ENCODE measurements at regions not wholly inside any gene's neighbourhood (a gene's known extent, or its start where the extent isn't known, plus 50 kb on each side); places are given as distances from the start of the nearest gene placed in this dataset.

DNA sequence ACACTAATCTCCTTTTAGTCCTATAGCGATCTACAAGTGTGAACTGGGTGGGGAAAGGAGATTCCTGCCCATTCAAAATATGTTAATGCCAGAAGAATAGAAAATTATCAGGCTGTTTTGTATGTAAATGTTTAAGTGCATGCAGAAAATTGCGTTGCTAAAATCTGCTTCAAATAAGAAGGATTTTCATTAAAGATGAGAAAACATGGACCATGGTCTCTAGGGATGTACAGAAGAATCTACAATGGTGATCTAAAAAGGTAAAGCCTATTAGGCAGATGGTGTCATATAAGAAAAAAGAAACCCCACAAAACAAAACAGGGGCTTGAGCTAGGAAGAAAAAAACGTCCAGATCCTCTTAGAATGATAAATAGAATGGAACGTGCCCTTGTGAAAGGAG lies 287.5 kb upstream of the ROBO1 start:
- Mint-ChIP-seq H3K4me3 (no peak overlapping the region), H3K4me1 (no peaks in the 10 kb centered on the region), H3K9me3 (peaks cover 4 to 42% (median 29%) of the 10 kb centered on the region in 6 donors), H3K27me3 (ENCODE audit: low read depth in 3 of 3) (peaks cover 0 to 2% (median 2%) of the 10 kb centered on the region in 3 donors), H3K27ac (no peak overlapping the region), H3K36me3 (peaks cover 0 to 3% (median 0%) of the 10 kb centered on the region in 3 donors)
- no peak for DNase-seq

DNA sequence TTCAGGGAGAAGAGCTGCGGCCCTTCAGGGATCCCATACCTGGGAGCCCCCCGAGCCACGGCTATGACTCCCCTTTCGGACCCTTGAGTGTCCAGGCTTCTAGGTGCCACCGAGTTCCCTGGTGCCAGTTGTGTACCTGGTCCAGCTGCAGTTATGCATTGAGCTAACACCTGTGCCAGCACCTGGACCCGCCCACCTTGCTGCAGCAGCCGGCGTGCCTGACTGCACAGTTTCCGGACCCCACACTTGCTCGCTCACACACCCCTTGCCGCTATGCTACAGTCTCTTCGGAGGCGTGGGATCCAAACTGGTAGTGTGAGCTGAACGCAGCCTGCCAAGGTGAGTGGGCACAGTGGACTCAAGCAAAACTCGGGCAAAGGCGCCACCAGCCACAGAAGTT lies 284.5 kb upstream of the ROBO1 start:
- no peak overlapping the region for H3K27ac Mint-ChIP-seq

DNA sequence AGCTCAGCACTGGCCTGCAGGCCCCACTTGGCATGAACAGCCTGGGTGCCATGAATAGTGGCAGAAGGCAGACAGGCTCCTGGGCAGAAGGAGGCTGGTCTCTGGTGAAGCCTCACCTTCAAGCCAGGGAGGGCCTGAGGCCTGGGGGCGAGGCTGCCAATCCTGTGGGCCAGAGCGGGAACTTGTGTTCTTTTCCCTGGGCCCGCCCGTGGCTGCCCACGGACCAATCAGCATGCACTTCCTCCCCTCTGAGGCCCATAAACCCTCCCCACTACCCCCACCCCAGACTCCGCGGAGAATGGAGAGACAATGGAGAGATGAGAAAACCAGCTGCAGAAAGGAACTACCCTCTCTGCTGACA lies 283.8 kb upstream of the ROBO1 start:
- H3K9me3 Mint-ChIP-seq, result peaks cover 7 to 55% (median 24%) of the 10 kb centered on the region in 6 donors
- no peaks in the 10 kb centered on the region for H3K4me1 Mint-ChIP-seq
- no peak overlapping the region for H3K27ac Mint-ChIP-seq
- H3K4me3 Mint-ChIP-seq, result no peak overlapping the region
- H3K36me3 Mint-ChIP-seq, result peaks cover 0 to 6% (median 0%) of the 10 kb centered on the region in 3 donors
- DNase-seq, result no peak
- H3K27me3 Mint-ChIP-seq (ENCODE audit: low read depth in 3 of 3), result peaks cover 0 to 4% (median 0%) of the 10 kb centered on the region in 3 donors

More for the DNA sequence above, 284.5 kb upstream of the ROBO1 start:
- peaks cover 0 to 4% (median 0%) of the 10 kb centered on the region in 3 donors for H3K27me3 Mint-ChIP-seq (ENCODE audit: low read depth in 3 of 3)
- no peak overlapping the region for H3K4me3 Mint-ChIP-seq
- peaks cover 0 to 6% (median 0%) of the 10 kb centered on the region in 3 donors for H3K36me3 Mint-ChIP-seq
- no peak for DNase-seq
- peaks cover 7 to 54% (median 23%) of the 10 kb centered on the region in 6 donors for H3K9me3 Mint-ChIP-seq
- no peaks in the 10 kb centered on the region for H3K4me1 Mint-ChIP-seq

DNA sequence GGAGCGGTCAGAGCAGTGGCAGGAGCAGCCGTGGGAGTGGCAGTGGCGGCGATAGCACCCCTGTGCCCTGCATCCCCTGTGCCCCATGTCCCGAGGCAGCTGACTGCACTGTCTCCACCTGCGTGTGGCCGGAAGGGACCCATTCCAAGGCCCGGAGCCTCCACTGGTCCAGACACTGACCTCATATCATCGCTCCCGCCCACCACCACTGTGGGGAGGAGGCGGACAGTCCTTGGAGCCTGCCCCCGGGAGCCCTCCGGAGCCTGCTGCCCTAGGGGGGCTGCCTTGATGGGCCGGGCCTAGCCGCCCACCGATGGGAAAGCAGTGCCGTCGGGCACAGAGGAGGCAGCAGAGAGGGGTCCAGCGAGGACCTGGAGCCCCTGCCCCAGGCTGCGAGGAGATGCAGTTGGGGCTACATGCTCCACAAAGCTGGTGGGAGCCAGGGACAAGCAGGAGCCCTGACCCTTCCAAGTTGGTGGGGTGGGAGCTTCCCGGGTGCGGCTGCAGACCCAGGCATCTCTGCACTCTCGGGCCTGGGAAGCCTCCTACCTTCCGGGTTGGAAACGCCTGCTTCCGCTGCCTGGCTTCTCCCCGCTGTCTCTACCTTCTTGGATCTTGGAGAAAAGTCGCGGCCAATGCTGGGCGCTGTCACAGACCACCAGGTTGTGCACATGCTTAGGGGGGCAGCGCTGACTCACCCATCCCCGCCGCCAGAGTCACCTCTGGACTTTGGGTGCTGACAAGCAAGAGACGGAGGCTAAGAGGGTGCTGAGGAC lies 283.2 kb upstream of the ROBO1 start:
- Mint-ChIP-seq H3K4me3 (no peak overlapping the region), H3K36me3 (peaks cover 0 to 6% (median 0%) of the 10 kb centered on the region in 3 donors), H3K4me1 (no peaks in the 10 kb centered on the region), H3K27ac (no peak overlapping the region), H3K9me3 (peaks cover 7 to 59% (median 25%) of the 10 kb centered on the region in 6 donors), H3K27me3 (ENCODE audit: low read depth in 3 of 3) (peaks cover 0 to 4% (median 0%) of the 10 kb centered on the region in 3 donors)
- no peak for DNase-seq

DNA sequence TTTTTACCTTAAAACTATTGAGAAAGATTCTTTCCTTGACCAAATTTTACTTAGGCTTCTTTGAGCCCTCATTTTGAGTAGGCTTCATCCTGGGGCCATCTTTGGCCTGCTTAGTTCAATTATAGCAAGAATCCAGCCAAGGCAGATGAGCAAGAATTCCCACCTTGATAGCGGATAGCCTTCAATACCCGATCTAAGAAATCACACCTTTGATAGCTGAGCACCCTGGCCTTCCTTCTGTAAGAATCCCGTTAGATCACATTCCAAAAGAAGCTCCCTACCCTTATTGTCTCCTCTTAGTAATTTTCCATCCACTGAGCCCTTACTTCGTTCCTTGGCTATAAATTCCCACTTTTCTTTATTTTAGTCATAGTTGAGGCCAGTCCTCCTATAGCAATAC lies 275.4 kb upstream of the ROBO1 start:
- no peak overlapping the region for H3K27ac Mint-ChIP-seq
- peaks cover 5 to 40% (median 11%) of the 10 kb centered on the region in 6 donors for H3K9me3 Mint-ChIP-seq
- no peak overlapping the region for H3K4me3 Mint-ChIP-seq
- peaks cover 0 to 3% (median 0%) of the 10 kb centered on the region in 3 donors for H3K27me3 Mint-ChIP-seq (ENCODE audit: low read depth in 3 of 3)
- DNase-seq, result no peak
- no peaks in the 10 kb centered on the region for H3K36me3 Mint-ChIP-seq
- no peaks in the 10 kb centered on the region for H3K4me1 Mint-ChIP-seq

DNA sequence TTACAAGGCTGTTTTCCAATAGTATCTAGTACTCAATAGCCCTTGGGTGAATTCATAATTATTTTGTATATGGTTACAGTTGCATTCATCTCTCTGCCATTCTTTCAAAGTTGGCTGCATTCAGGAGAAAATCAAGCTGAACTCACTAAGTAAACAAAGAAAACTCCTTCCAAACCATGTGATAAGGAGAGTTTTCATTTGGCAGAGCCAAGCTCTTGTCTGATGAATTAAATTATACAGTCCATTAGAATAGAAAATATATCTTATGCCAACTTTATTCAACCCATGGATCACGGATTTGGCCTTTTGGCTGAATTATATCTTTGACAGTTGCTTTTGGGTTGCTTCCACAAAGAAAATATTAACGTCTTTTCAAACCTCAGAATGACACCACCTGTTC lies 272.3 kb upstream of the ROBO1 start:
- no peaks in the 10 kb centered on the region for H3K4me1 Mint-ChIP-seq
- H3K36me3 Mint-ChIP-seq, result no peaks in the 10 kb centered on the region
- no peak overlapping the region for H3K27ac Mint-ChIP-seq
- DNase-seq, result no peak
- no peak overlapping the region for H3K4me3 Mint-ChIP-seq
- peaks cover 6 to 43% (median 24%) of the 10 kb centered on the region in 6 donors for H3K9me3 Mint-ChIP-seq
- H3K27me3 Mint-ChIP-seq (ENCODE audit: low read depth in 3 of 3), result peaks cover 0 to 5% (median 3%) of the 10 kb centered on the region in 3 donors

DNA sequence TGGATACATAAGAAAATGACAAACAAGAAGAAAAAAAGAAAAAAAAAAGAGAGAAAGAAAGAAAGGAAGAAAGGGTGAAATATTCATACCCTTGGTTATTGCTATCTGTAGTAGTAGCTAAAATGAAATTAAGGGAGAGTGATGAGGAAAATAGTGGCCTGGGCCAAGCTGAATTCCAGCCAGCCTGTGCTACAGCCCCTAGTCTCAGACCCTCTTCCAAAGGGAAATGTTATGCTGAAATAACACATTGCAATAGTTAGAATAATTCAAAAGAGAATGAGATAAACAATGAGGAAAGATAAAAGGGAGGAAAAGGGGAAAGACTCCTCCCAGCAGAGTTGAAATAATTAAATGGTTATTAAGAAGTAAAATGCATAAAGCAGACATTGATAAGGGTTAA lies 268.4 kb upstream of the ROBO1 start:
- no peak for DNase-seq
- no peak overlapping the region for H3K4me3 Mint-ChIP-seq
- H3K4me1 Mint-ChIP-seq, result no peaks in the 10 kb centered on the region
- H3K36me3 Mint-ChIP-seq, result no peaks in the 10 kb centered on the region
- no peak overlapping the region for H3K27ac Mint-ChIP-seq
- H3K9me3 Mint-ChIP-seq, result peaks cover 6 to 40% (median 20%) of the 10 kb centered on the region in 6 donors
- peaks cover 0 to 3% (median 1%) of the 10 kb centered on the region in 3 donors for H3K27me3 Mint-ChIP-seq (ENCODE audit: low read depth in 3 of 3)

DNA sequence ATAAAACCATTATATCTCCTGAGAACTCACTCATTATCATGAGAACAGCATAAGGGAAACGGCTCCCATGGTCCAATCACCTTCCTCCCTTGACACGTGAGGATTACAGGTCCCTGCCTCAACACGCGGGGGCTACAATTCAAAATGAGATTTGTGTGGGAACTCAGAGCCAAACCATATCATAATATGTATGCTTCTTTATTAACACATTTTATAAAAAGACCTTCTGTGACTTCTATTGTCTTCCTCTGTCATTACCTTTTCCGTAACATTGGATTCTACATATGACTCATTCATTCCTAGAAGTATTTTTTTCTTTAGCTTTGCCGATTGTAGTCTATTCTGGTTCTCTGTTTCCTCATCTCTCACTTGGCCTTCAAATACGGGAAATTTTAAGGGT lies 267.2 kb upstream of the ROBO1 start:
- no peaks in the 10 kb centered on the region for H3K36me3 Mint-ChIP-seq
- H3K4me1 Mint-ChIP-seq, result no peaks in the 10 kb centered on the region
- peaks cover 6 to 40% (median 19%) of the 10 kb centered on the region in 6 donors for H3K9me3 Mint-ChIP-seq
- H3K4me3 Mint-ChIP-seq, result no peak overlapping the region
- DNase-seq, result no peak
- no peak overlapping the region for H3K27ac Mint-ChIP-seq
- peaks cover 0 to 3% (median 1%) of the 10 kb centered on the region in 3 donors for H3K27me3 Mint-ChIP-seq (ENCODE audit: low read depth in 3 of 3)

DNA sequence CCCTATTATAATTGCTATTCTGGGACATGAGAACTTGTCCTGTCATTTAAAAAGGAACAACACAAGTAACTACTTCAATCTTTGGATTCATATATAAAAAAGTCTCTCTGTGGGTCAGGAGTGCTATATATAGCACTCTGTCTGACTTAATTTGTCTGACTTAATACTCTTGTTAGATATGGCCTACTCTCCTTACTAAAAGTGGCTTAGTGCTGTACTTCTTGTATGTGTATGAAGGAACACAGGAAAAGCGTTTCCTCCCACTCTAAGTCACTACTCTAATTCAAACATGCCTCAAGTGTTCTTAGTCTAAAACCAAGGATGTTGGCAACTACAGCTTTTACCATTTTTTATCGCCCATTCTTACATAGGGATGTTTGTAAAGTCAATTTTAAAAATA lies 255.2 kb upstream of the ROBO1 start:
- DNase-seq, result no peak
- H3K27ac Mint-ChIP-seq, result no peak overlapping the region
- H3K9me3 Mint-ChIP-seq, result peaks cover 8 to 47% (median 29%) of the 10 kb centered on the region in 6 donors
- H3K36me3 Mint-ChIP-seq, result no peaks in the 10 kb centered on the region
- H3K27me3 Mint-ChIP-seq (ENCODE audit: low read depth in 3 of 3), result no peaks in the 10 kb centered on the region
- no peaks in the 10 kb centered on the region for H3K4me1 Mint-ChIP-seq
- H3K4me3 Mint-ChIP-seq, result no peak overlapping the region

DNA sequence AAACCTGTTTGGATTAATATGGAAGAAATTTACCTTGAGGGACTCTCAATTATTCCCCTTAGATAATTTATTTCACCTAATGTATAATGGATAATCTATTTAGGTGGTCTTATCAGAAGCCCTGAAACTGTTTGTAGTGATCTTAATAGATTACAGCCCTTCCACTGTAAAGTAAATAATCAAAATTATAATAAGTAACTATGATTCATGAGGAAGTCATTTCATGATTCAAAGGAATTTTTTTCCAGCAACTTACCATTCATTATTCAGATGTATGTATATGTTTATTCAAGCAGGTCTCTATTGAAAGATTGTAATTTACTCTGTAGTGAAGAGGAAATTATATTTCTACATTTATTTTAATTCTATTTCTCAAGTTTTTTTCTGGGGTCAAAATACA lies 250.6 kb upstream of the ROBO1 start:
- Mint-ChIP-seq H3K4me3 (no peak overlapping the region), H3K36me3 (no peaks in the 10 kb centered on the region), H3K9me3 (peaks cover 4 to 45% (median 14%) of the 10 kb centered on the region in 6 donors), H3K4me1 (no peaks in the 10 kb centered on the region), H3K27ac (no peak overlapping the region), H3K27me3 (ENCODE audit: low read depth in 3 of 3) (no peaks in the 10 kb centered on the region)
- no peak for DNase-seq

DNA sequence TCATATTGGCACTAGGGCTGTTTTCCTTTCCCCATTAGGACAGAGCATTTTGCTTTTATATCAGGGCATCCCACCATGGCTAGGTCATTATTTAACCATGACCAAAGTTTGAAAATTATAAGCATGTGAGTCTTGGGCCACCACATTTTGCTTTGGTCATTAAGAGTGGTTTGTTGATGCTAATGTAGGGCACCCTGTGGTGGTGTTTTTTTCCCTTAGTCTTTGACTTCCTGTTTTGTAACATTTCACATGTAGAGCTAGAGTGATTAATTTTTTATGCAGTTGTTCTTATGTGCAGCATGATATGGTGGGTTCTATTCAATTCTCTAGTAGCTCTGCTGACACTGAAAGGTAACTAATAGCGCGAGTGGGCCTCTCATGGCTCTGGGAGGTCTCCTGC lies 249.6 kb upstream of the ROBO1 start:
- Mint-ChIP-seq H3K9me3 (peaks cover 4 to 40% (median 14%) of the 10 kb centered on the region in 6 donors), H3K27ac (no peak overlapping the region)
- DNase-seq, result no peak

DNA sequence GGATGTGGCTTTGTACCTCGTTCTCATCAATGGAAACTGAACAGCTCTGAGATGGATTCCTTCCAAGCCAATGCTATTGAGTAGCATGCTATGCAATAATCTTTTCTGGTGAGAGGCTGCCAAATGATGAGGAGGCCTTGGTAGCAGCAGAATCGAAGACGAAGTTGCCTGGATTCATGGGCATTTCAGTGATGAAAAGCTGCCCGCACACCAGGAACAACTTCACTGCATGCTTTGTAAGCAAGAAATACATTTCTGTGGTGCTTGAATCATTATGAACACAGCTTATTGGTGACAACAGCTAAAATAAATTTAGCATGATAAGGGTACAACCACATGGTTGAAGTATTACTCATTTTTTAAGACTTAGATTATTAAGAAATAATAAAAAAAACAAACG lies 246.8 kb upstream of the ROBO1 start:
- Mint-ChIP-seq H3K4me3 (no peak overlapping the region), H3K4me1 (no peaks in the 10 kb centered on the region), H3K36me3 (no peaks in the 10 kb centered on the region), H3K27me3 (ENCODE audit: low read depth in 3 of 3) (peaks cover 0 to 2% (median 0%) of the 10 kb centered on the region in 3 donors), H3K9me3 (peaks cover 0 to 18% (median 4%) of the 10 kb centered on the region in 6 donors), H3K27ac (no peak overlapping the region)
- DNase-seq, result no peak

More for the DNA sequence above, 249.6 kb upstream of the ROBO1 start:
- no peak overlapping the region for H3K4me3 Mint-ChIP-seq
- H3K27me3 Mint-ChIP-seq (ENCODE audit: low read depth in 3 of 3), result no peaks in the 10 kb centered on the region
- no peaks in the 10 kb centered on the region for H3K36me3 Mint-ChIP-seq
- H3K4me1 Mint-ChIP-seq, result no peaks in the 10 kb centered on the region

DNA sequence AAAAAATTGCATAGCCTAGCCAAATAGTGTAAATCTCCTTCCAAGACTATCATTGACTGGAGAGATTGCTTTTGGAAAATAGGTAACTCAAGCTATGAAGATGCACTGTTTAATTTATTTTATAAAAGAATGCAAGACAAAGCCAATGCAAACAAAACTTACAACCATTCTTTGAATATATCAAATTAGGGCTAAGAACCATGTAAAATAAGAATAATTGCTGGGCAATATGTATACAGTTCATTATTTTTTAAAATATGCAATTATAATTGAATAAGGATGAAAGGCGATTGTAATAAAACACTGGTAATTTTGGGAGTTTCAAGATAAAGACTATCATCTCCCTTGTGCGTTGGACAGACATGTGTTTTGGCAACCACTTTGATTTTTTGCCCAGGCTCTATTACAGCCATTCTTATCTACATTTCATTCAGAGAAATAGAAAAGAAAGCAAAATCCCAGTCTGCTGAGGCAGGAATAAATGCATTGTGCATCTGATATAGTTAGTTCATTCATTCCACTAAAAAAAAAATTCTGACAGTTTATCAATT lies 242.3 kb upstream of the ROBO1 start:
- Mint-ChIP-seq H3K27me3 (ENCODE audit: low read depth in 3 of 3) (peaks cover 0 to 3% (median 2%) of the 10 kb centered on the region in 3 donors), H3K27ac (no peak overlapping the region), H3K4me1 (no peaks in the 10 kb centered on the region), H3K9me3 (peaks cover 4 to 29% (median 15%) of the 10 kb centered on the region in 6 donors), H3K4me3 (no peak overlapping the region), H3K36me3 (no peaks in the 10 kb centered on the region)
- DNase-seq, result no peak

DNA sequence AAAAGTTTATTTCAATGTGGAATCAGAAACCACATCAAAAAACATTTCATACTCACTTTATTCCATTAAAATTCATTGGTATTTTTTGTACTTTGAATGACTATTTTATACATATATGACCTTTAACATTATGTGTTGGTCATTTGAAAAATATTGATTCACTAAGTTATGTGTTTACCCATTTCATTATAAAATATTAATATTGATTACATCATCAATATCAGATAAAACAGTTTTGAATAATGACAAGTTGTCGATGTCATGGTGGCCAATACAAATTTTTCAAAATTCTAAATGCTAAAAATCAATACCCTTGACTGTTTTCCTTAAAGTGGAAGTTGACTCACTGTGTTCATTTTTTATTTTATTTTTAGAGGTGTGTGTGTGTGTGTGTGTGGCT lies 239.7 kb upstream of the ROBO1 start:
- DNase-seq, result no peak
- H3K27ac Mint-ChIP-seq, result no peak overlapping the region

More for the DNA sequence above, 239.7 kb upstream of the ROBO1 start:
- H3K27me3 Mint-ChIP-seq (ENCODE audit: low read depth in 3 of 3), result peaks cover 0 to 3% (median 2%) of the 10 kb centered on the region in 3 donors
- H3K9me3 Mint-ChIP-seq, result peaks cover 10 to 30% (median 20%) of the 10 kb centered on the region in 6 donors
- no peak overlapping the region for H3K4me3 Mint-ChIP-seq
- no peaks in the 10 kb centered on the region for H3K4me1 Mint-ChIP-seq
- no peaks in the 10 kb centered on the region for H3K36me3 Mint-ChIP-seq
